A549 (cell line): ENCODE measurements at regions not wholly inside any gene's neighbourhood (a gene's known extent, or its start where the extent isn't known, plus 50 kb on each side); places are given as distances from the start of the nearest gene placed in this dataset.

Experiments
- ATAC-seq, 2 experiments: fragments of 200-7000 bp in 1 of 2; fragments of >200 bp in 1 of 2; cut with Nextera tagmentation in 1 of 2; cut with Tn5 transposase in 1 of 2; 3 replicates each; pipeline versions ENCODE4 v1.8.0 to v1.9.1; 2018 to 2020; ENCODE audit warnings: mild to moderate bottlenecking in 1 of 2, moderate library complexity in 1 of 2
- CTCF ChIA-PET: fragments of 300-600 bp; sonication (Branson Sonifier 250); formaldehyde crosslinking; extraction: SDS; loops from one replicate; lab custom pipeline; 2021; ENCODE audit warnings: antibody characterized with exemption, inconsistent platforms; lab: Yijun Ruan, JAX
- POLR2A ChIA-PET: fragments of 350-600 bp; formaldehyde crosslinking; extraction: SDS; loops from one replicate; lab custom pipeline; 2021; ENCODE audit warnings: antibody characterized with exemption, inconsistent platforms; lab: Yijun Ruan, JAX
- DNase-seq, 2 experiments: peaks; one replicate each; pipeline versions ENCODE4 v3.0.0 to v3.0.0-alpha.2; 2011 to 2016; ENCODE audit warnings: low read depth in 1 of 2, low spot score in 1 of 2
- FAIRE-seq: peaks from 2 replicates; lab custom pipeline; 2011; peaks lifted over from hg19 to GRCh38; lab: Jason Lieb, UNC
- H3K27ac ChIP-seq, 2 experiments: fragments of >200 bp; sonication (Bioruptor Twin); formaldehyde crosslinking; 3 replicates each; pipeline ENCODE4 v1.5.1; 2016 to 2017
- H3K4me1 ChIP-seq: fragments of >200 bp; sonication (Bioruptor Twin); formaldehyde crosslinking; 3 replicates; pipeline ENCODE4 v1.6.1; 2016
- H3K4me2 ChIP-seq: fragments of >200 bp; sonication (Bioruptor Twin); formaldehyde crosslinking; 3 replicates; pipeline ENCODE4 v1.6.1; 2016
- H3K4me3 ChIP-seq: fragments of >200 bp; sonication (Bioruptor Twin); formaldehyde crosslinking; 3 replicates; pipeline ENCODE4 v1.5.1; 2016
- H3K9me3 ChIP-seq: fragments of >200 bp; sonication (Bioruptor Twin); formaldehyde crosslinking; 3 replicates; pipeline ENCODE4 v1.6.1; 2016
- BHLHE40 ChIP-seq: IDR thresholded peaks from 2 replicates; pipeline ENCODE4 v1.6.1; 2012; ENCODE audit warnings: low read depth, low read length, inconsistent platforms
- CBX2 ChIP-seq: fragments of 200-600 bp; sonication (generic); IDR thresholded peaks from 2 replicates; pipeline ENCODE4 v1.6.1; 2016; ENCODE audit warnings: low read depth, mild to moderate bottlenecking, borderline replicate concordance
- CHD2 ChIP-seq: fragments of 150-350 bp; IDR thresholded peaks from 2 replicates; pipeline ENCODE4 v1.6.1; 2014; ENCODE audit warnings: low read length; ENCODE audit not compliant: partially characterized antibody
- CHD4 ChIP-seq: fragments of 200-600 bp; sonication (generic); IDR thresholded peaks from 2 replicates; pipeline ENCODE4 v1.6.1; 2016; ENCODE audit warnings: antibody characterized with exemption, mild to moderate bottlenecking, borderline replicate concordance
- EHF ChIP-seq: fragments of 250-450 bp; sonication (Bioruptor Pico); IDR thresholded peaks from 2 replicates; pipeline ENCODE4 v1.5.0; 2020; ENCODE audit warnings: mild to moderate bottlenecking
- EHMT2 ChIP-seq: fragments of 200-600 bp; sonication (generic); IDR thresholded peaks from 2 replicates; pipeline ENCODE4 v1.6.1; 2016; ENCODE audit warnings: antibody characterized with exemption, low read depth, mild to moderate bottlenecking, moderate library complexity
- FOXS1 ChIP-seq: fragments of 250-450 bp; sonication (Bioruptor Pico); IDR thresholded peaks from 2 replicates; pipeline ENCODE4 v1.5.0; 2020; ENCODE audit warnings: mild to moderate bottlenecking, moderate library complexity
- GATA3 ChIP-seq: IDR thresholded peaks from 2 replicates; pipeline ENCODE4 v1.6.1; 2012; ENCODE audit warnings: borderline replicate concordance
- HDAC2 ChIP-seq: fragments of 200-600 bp; sonication (generic); IDR thresholded peaks from 2 replicates; pipeline ENCODE4 v1.6.1; 2016
- HEYL ChIP-seq: fragments of 250-450 bp; sonication (Bioruptor Pico); IDR thresholded peaks from 2 replicates; pipeline ENCODE4 v1.8.0; 2021; ENCODE audit warnings: mild to moderate bottlenecking, moderate library complexity
- HOXB13 ChIP-seq: fragments of 250-450 bp; sonication (Bioruptor Pico); IDR thresholded peaks from 2 replicates; pipeline ENCODE4 v1.5.0; 2020; ENCODE audit warnings: low read depth, mild to moderate bottlenecking, moderate library complexity
- HOXB5 ChIP-seq: fragments of 250-450 bp; sonication (Bioruptor Pico); IDR thresholded peaks from 2 replicates; pipeline ENCODE4 v1.5.0; 2020; ENCODE audit warnings: mild to moderate bottlenecking, moderate library complexity
- NPAS2 ChIP-seq: fragments of 250-450 bp; sonication (Bioruptor Pico); IDR thresholded peaks from 2 replicates; pipeline ENCODE4 v1.8.0; 2022; ENCODE audit warnings: mild to moderate bottlenecking, moderate library complexity, borderline replicate concordance
- NR3C1 ChIP-seq: fragments of >200 bp; sonication (Bioruptor Twin); formaldehyde crosslinking; IDR thresholded peaks from 3 replicates; pipeline ENCODE4 v1.6.1; 2017
- PHF8 ChIP-seq: fragments of 200-600 bp; sonication (generic); IDR thresholded peaks from 2 replicates; pipeline ENCODE4 v1.6.1; 2016; ENCODE audit warnings: low read depth, mild to moderate bottlenecking, antibody characterized with exemption, moderate library complexity, borderline replicate concordance
- RAD21 ChIP-seq, 2 experiments: fragments of >200 bp in 1 of 2; sonication (Bioruptor Twin) in 1 of 2; formaldehyde crosslinking in 1 of 2; IDR thresholded peaks in 1 of 2; conservative IDR thresholded peaks in 1 of 2; 2 replicates in 1 of 2; 3 replicates in 1 of 2; pipeline ENCODE4 v1.6.1; 2012 to 2018; ENCODE audit warnings: inconsistent platforms in 1 of 2
- RARB ChIP-seq: fragments of 250-450 bp; sonication (Bioruptor Pico); IDR thresholded peaks from 2 replicates; pipeline ENCODE4 v1.8.0; 2021; ENCODE audit warnings: mild to moderate bottlenecking, moderate library complexity
- RFX5 ChIP-seq: fragments of 450-650 bp; IDR thresholded peaks from 2 replicates; pipeline ENCODE4 v1.7.1; 2014; ENCODE audit warnings: antibody characterized with exemption, mild to moderate bottlenecking, moderate library complexity
- TFCP2L1 ChIP-seq: fragments of 250-450 bp; sonication (Bioruptor Pico); IDR thresholded peaks from 2 replicates; pipeline ENCODE4 v1.5.0; 2021; ENCODE audit warnings: mild to moderate bottlenecking
- ZC3H11A ChIP-seq: fragments of 450-650 bp; IDR thresholded peaks from 2 replicates; pipeline ENCODE4 v1.6.1; 2014; ENCODE audit warnings: antibody characterized with exemption, mild to moderate bottlenecking
- ZNF302 ChIP-seq: fragments of 250-450 bp; sonication (Bioruptor Pico); IDR thresholded peaks from 2 replicates; pipeline ENCODE4 v1.9.0; 2021; ENCODE audit warnings: inconsistent platforms, mild to moderate bottlenecking, moderate library complexity
- ZSCAN20 ChIP-seq: fragments of 250-450 bp; sonication (Bioruptor Pico); IDR thresholded peaks from 2 replicates; pipeline ENCODE4 v1.8.0; 2022; ENCODE audit warnings: mild to moderate bottlenecking, moderate library complexity
- WGBS: methylation state at CpG from one replicate; pipeline ENCODE4 v1.1.6; 2017; ENCODE audit errors: missing lambda C conversion rate; 5-methylcytosine and 5-hydroxymethylcytosine counted together
- TF ChIP-seq, protein P1 (sequence below): IDR thresholded peaks from 2 replicates; pipeline ENCODE4 v1.6.1; 2012
- TF ChIP-seq, protein P2 (sequence below): IDR thresholded peaks from 2 replicates; pipeline ENCODE4 v1.6.1; 2012
- TF ChIP-seq, protein P3 (sequence below): fragments of 250-450 bp; sonication (Bioruptor Pico); IDR thresholded peaks from 2 replicates; pipeline ENCODE4 v1.5.0; 2020; ENCODE audit warnings: low read depth, mild to moderate bottlenecking, moderate library complexity
- TF ChIP-seq, protein P4 (sequence below): fragments of 250-450 bp; sonication (Bioruptor Pico); IDR thresholded peaks from 2 replicates; pipeline ENCODE4 v1.5.0; 2021; ENCODE audit warnings: mild to moderate bottlenecking, moderate library complexity, borderline replicate concordance

DNA sequence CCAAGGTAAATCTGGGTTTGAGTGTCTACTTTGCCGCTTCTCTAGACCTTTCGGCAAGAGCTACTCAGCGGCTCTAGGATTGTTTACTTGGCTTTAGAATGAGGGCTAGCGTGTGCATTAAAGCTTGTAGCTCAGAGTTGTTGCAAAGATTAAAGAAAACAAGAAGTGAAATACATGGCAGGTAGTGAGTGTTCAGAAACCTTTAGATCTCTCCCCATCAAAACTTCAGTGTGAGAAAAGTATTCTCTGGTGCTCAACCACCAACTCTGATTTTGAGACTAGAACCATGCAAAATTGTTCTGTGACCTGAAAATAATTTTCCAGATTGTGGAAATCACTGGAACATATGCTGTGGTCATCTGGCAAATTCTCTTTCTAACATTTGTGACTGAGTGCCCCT, 512.0 kb downstream of the CMPK2 start:
- ATAC-seq = no peak
- POLR2A ChIA-PET = no interaction called here
- Histone ChIP-seq H3K4me3 (no peak overlapping the region), H3K4me2 (no peak overlapping the region), H3K9me3 (peaks cover 5% of the 10 kb centered on the region; the same call in 2 of the 3 replicates), H3K27ac (no peak overlapping the region), H3K4me1 (no peaks in the 10 kb centered on the region)
- TF ChIP-seq, protein P1, sequence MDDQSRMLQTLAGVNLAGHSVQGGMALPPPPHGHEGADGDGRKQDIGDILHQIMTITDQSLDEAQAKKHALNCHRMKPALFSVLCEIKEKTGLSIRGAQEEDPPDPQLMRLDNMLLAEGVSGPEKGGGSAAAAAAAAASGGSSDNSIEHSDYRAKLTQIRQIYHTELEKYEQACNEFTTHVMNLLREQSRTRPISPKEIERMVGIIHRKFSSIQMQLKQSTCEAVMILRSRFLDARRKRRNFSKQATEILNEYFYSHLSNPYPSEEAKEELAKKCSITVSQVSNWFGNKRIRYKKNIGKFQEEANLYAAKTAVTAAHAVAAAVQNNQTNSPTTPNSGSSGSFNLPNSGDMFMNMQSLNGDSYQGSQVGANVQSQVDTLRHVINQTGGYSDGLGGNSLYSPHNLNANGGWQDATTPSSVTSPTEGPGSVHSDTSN = no peak
- TF ChIP-seq PHF8 (no peak), BHLHE40 (no peak), ZSCAN20 (no peak), ZNF302 (CRISPR knock-in tag) (no peak), HEYL (CRISPR knock-in tag) (no peak), CHD2 (no peak), RAD21 (conservative IDR thresholded peaks at IDR 0.05 in 1 of 2, IDR thresholded peaks at IDR 0.05 in 1 of 2) (no peak), TFCP2L1 (CRISPR knock-in tag) (no peak)
- CTCF ChIA-PET = interaction anchor here (0.8 to 1.5 kb wide), 6 partner anchors 7 to 444 kb away, joined by 3 to 10 read pairs (median 4); no protein-coding TSS in a partner anchor
- no peak for FAIRE-seq
- DNase-seq = no peak
- WGBS = 35% methylated on average over 4 of the region's 4 CpGs

DNA sequence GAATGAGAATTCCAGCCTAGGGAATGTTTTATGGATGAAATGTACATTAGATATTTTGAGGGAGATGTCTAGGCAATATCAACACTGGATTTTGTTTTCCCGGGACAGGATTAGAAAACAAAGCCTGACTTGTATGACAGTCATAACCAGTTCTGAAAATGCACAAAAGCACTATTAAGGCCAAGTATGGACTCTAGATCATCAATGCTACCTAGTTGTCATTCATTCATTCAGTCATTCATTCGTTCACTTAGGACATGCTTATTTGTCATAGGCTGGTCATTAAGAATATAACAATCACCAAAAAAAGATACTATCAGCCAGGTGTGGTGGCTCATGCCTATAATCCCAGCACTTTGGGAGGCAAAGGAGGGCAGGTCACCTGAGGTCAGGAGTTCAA, 511.2 kb downstream of the CMPK2 start:
- H3K27ac ChIP-seq = no peak overlapping the region
- WGBS = 34% methylated on average over 2 of the region's 2 CpGs
- peaks cover 5% of the 10 kb centered on the region; the same call in 2 of the 3 replicates for H3K9me3 ChIP-seq
- FAIRE-seq (no peak), ATAC-seq (no peak), DNase-seq (no peak)
- H3K4me2 ChIP-seq = no peak overlapping the region
- POLR2A ChIA-PET = no interaction called here
- no peak for TF ChIP-seq NPAS2 (CRISPR knock-in tag)
- TF ChIP-seq, protein P2, sequence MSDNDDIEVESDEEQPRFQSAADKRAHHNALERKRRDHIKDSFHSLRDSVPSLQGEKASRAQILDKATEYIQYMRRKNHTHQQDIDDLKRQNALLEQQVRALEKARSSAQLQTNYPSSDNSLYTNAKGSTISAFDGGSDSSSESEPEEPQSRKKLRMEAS = no peak
- no peak for TF ChIP-seq FOXS1 (CRISPR knock-in tag)
- no peak for TF ChIP-seq RFX5
- TF ChIP-seq, protein P3, sequence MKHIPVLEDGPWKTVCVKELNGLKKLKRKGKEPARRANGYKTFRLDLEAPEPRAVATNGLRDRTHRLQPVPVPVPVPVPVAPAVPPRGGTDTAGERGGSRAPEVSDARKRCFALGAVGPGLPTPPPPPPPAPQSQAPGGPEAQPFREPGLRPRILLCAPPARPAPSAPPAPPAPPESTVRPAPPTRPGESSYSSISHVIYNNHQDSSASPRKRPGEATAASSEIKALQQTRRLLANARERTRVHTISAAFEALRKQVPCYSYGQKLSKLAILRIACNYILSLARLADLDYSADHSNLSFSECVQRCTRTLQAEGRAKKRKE (CRISPR knock-in tag) = no peak
- no peak for TF ChIP-seq HOXB13 (CRISPR knock-in tag)
- no peak for TF ChIP-seq CBX2
- TF ChIP-seq GATA3 = no peak
- no peak overlapping the region for H3K4me3 ChIP-seq
- no peaks in the 10 kb centered on the region for H3K4me1 ChIP-seq
- CTCF ChIA-PET = interaction anchor here (1.3 kb wide), 1 partner anchor 418 kb away, joined by 3 read pairs; no protein-coding TSS in a partner anchor

DNA sequence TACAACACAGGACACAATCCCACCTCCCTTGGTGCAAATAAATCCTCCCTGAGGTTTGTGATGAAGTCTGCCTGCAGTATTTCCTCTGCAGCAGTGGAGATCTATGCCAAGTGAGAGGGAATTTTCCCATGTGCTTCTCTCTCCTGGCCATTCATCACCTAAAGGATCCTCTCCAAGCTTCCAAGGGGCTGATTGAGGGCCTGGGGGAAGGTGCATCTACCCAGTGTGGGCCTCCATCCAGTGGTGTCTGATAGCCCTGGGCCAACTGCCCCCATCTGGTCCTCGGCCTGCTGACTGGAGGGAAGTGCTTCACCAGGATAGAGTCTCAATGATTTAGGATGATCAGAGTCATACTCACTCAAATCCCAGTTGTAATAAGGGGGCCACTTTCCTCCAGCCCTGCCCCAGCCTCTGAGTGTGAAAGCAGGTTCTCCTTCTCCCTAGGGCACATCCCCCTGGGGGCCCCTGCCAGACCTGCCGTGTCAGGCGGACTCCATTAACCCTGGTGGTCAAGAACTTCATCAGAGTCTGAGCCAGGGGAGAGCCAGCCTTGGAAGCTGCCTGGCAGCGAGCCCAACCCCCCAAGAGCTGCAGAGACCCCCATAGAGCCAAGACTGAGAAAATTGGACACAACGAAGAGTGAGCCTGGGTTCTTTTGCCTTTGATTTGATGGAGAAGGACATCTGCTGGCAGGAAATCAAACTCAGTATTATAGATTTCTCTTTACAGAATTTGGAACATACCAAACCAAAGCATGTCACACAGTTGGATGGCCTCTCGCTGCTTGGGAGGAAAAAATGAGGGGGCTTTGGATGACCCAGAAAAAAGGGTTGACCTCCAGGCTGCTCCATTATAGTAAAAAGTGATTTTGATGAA, 509.6 kb downstream of the CMPK2 start:
- WGBS = 1% methylated on average over 6 of the region's 6 CpGs
- no peaks in the 10 kb centered on the region for H3K4me1 ChIP-seq
- no peak overlapping the region for H3K4me2 ChIP-seq
- ChIA-PET CTCF (no interaction called here), POLR2A (no interaction called here)
- H3K9me3 ChIP-seq = peaks cover 5% of the 10 kb centered on the region; the same call in 2 of the 3 replicates
- ATAC-seq (no peak), DNase-seq (no peak), FAIRE-seq (no peak)
- no peak overlapping the region for H3K4me3 ChIP-seq
- H3K27ac ChIP-seq = no peak overlapping the region
- TF ChIP-seq ZC3H11A (no peak), RFX5 (no peak), CHD4 (no peak), EHMT2 (no peak), HOXB5 (CRISPR knock-in tag) (no peak), NPAS2 (CRISPR knock-in tag) (no peak), ZNF302 (CRISPR knock-in tag) (no peak), BHLHE40 (no peak), EHF (CRISPR knock-in tag) (no peak), RARB (CRISPR knock-in tag) (no peak), NR3C1 (no peak), HDAC2 (no peak), HEYL (CRISPR knock-in tag) (no peak)
- TF ChIP-seq, protein P2 = no peak
- TF ChIP-seq, protein P4, sequence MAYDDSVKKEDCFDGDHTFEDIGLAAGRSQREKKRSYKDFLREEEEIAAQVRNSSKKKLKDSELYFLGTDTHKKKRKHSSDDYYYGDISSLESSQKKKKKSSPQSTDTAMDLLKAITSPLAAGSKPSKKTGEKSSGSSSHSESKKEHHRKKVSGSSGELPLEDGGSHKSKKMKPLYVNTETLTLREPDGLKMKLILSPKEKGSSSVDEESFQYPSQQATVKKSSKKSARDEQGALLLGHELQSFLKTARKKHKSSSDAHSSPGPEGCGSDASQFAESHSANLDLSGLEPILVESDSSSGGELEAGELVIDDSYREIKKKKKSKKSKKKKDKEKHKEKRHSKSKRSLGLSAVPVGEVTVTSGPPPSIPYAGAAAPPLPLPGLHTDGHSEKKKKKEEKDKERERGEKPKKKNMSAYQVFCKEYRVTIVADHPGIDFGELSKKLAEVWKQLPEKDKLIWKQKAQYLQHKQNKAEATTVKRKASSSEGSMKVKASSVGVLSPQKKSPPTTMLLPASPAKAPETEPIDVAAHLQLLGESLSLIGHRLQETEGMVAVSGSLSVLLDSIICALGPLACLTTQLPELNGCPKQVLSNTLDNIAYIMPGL (CRISPR knock-in tag) = no peak
